HG03432 (cell line): ENCODE measurements at regions not wholly inside any gene's neighbourhood (a gene's known extent, or its start where the extent isn't known, plus 50 kb on each side); places are given as distances from the start of the nearest gene placed in this dataset.

Experiments
- ATAC-seq: cut with Tn5 transposase; IDR thresholded peaks from one replicate; pipeline ENCODE4 v1.9.1; 2021; ENCODE audit warnings: mild to moderate bottlenecking, moderate library complexity; ENCODE audit not compliant: unreplicated experiment

- no peak for ATAC-seq
Measured at GRCh38 chr7:12120632-12121031, 90.5 kb upstream of the TMEM106B start.

- ATAC-seq: no peak
Measured at GRCh38 chr7:12123172-12123571, 87.9 kb upstream of the TMEM106B start.

GRCh38 chr7:12124028-12124427, 87.1 kb upstream of the TMEM106B start:
- no peak for ATAC-seq

- ATAC-seq: no peak
Measured at GRCh38 chr7:12127455-12127854, 83.6 kb upstream of the TMEM106B start.

GRCh38 chr7:12130609-12131008, 80.5 kb upstream of the TMEM106B start:
- no peak for ATAC-seq

GRCh38 chr7:12131122-12131521, 80.0 kb upstream of the TMEM106B start:
- no peak for ATAC-seq

GRCh38 chr7:12133865-12134264, 77.2 kb upstream of the TMEM106B start:
- ATAC-seq: no peak

- ATAC-seq: no peak
Measured at GRCh38 chr7:12136523-12136922, 74.6 kb upstream of the TMEM106B start.

GRCh38 chr7:12137283-12137682, 73.8 kb upstream of the TMEM106B start:
- ATAC-seq: no peak

- no peak for ATAC-seq
Measured at GRCh38 chr7:12138421-12138820, 72.7 kb upstream of the TMEM106B start.

GRCh38 chr7:12139416-12139815, 71.7 kb upstream of the TMEM106B start:
- no peak for ATAC-seq

GRCh38 chr7:12146813-12147212, 64.3 kb upstream of the TMEM106B start:
- ATAC-seq: no peak

GRCh38 chr7:12152196-12152918, 58.7 kb upstream of the TMEM106B start:
- no peak for ATAC-seq

GRCh38 chr7:12154119-12154518, 57.0 kb upstream of the TMEM106B start:
- no peak for ATAC-seq

GRCh38 chr7:12157517-12157916, 53.6 kb upstream of the TMEM106B start:
- no peak for ATAC-seq

- ATAC-seq: no peak
Measured at GRCh38 chr7:12158334-12159060, 52.6 kb upstream of the TMEM106B start.

- no peak for ATAC-seq
Measured at GRCh38 chr7:12161146-12161545, 49.9 kb upstream of the TMEM106B start.
